Liver (tissue), 2 donors: ENCODE measurements at regions not wholly inside any gene's neighbourhood (a gene's known extent, or its start where the extent isn't known, plus 50 kb on each side); places are given as distances from the start of the nearest gene placed in this dataset.

Experiments
- YY1 ChIP-seq: IDR thresholded peaks from 2 replicates; pipeline ENCODE4 v1.6.1; 2016; ENCODE audit warnings: antibody characterized with exemption, mild to moderate bottlenecking
- TF ChIP-seq, protein P1 (sequence below): fragments of 150-350 bp; IDR thresholded peaks from 2 replicates; pipeline ENCODE4 v1.5.1; 2017; ENCODE audit warnings: improper control_type of control experiment, low read depth, low read length; ENCODE audit not compliant: missing input control
- donor health status: healthy.

- TF ChIP-seq, protein P1, sequence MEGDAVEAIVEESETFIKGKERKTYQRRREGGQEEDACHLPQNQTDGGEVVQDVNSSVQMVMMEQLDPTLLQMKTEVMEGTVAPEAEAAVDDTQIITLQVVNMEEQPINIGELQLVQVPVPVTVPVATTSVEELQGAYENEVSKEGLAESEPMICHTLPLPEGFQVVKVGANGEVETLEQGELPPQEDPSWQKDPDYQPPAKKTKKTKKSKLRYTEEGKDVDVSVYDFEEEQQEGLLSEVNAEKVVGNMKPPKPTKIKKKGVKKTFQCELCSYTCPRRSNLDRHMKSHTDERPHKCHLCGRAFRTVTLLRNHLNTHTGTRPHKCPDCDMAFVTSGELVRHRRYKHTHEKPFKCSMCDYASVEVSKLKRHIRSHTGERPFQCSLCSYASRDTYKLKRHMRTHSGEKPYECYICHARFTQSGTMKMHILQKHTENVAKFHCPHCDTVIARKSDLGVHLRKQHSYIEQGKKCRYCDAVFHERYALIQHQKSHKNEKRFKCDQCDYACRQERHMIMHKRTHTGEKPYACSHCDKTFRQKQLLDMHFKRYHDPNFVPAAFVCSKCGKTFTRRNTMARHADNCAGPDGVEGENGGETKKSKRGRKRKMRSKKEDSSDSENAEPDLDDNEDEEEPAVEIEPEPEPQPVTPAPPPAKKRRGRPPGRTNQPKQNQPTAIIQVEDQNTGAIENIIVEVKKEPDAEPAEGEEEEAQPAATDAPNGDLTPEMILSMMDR = no peak
- no peak for TF ChIP-seq YY1
These were observed 821.2 kb downstream of the RPA4 start for GRCh38 chrX:97704881-97705280.
